NCI-H1930 (cell line): ENCODE measurements at regions not wholly inside any gene's neighbourhood (a gene's known extent, or its start where the extent isn't known, plus 50 kb on each side); places are given as distances from the start of the nearest gene placed in this dataset.
"Not testable (repeated sequence)": the region's sequence is repeated elsewhere in the genome, so short reads cannot be mapped to it uniquely, and the experiment has no call there.

Experiments
- DNase-seq, 2 experiments: peaks; one replicate each; lab custom pipeline; 2025; lab: John Stamatoyannopoulos, UW

DNA sequence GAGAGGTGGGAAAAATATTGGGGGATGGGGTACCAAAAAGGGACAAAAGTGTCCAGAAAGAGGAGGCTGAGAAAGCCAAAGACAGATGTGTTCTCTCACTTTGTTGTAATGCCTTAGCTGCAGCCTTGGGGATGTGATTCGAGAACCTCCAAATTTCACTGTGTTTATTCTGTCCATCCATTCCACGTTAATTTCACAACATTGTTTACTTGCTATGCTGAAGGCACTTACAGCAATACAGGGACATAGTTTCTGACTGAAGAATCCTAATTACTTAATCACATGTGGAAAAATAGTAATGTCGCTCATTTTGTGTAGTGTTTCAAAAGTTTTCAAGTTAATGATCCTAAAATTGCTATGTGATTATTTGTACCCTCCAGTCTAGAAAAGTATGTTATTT lies 146.2 kb upstream of the SLC38A2 start:
- no peak for DNase-seq

DNA sequence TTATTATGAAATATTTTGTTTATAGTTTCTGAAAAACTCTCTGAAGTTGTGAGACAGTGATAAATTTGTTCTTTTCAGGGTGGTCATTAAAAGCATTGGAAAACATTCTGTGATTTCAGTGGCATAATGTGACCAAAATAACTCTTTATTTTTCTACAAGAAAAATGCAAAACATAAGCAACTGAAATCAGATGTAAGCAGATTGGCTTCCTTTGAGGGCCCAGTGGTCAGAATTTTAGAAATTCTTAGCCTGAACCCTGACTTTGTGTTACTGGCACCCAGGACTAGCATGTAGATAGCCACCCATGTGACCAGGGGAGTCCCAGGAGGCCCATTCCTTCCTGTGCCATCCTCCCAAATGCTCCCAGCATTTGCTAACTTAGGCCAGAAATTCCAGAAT lies 145.6 kb upstream of the SLC38A2 start:
- no peak for DNase-seq

DNA sequence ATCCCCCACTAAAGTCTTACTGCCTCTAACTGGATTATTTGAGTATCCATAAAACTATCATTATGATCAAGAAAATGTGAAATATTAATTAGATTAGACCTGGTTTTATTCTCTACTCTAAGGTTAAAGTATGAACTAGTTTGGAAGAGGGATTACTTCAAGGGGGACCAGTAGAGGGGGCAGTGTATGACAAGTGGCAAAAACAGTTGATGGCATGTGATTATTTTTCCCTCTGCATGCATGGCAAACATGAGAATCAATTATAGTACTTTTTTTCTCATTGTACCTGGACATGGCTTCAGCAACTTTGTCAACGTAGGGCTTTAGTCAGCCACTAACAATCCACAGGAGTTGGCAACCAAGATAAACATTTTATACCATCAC lies 145.0 kb upstream of the SLC38A2 start:
- DNase-seq = no peak

DNA sequence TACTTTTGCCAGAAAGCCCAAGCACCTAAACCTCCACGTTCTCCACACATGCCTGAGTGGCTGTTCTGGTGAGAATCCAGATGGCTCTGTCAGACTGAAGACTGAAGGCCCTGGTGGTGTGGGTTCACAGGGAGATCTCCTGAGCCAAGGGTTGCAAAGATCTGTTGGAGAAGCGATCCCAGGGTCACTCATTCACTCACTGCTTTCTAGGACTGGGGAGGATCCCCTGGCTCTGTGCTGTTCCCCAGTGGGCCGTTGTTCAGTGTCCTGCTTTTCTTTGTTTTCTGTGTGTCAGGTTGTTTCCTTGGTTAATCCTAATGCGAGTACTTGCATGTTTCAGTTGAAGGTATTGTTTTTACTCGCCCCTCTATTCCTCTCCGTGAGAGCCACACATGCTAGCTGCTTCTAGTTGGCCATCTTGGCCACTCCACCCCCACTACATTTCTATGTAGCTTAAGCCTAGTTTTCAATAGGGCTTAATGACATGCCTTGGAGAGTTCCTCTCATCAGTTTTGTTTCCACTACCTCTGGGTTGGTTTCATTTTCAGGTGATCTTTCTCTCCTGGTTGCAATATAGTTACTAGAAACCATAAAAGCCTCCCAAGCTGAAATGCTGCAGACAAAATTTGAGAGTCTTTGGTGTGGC lies 144.5 kb upstream of the SLC38A2 start:
- DNase-seq = no peak

DNA sequence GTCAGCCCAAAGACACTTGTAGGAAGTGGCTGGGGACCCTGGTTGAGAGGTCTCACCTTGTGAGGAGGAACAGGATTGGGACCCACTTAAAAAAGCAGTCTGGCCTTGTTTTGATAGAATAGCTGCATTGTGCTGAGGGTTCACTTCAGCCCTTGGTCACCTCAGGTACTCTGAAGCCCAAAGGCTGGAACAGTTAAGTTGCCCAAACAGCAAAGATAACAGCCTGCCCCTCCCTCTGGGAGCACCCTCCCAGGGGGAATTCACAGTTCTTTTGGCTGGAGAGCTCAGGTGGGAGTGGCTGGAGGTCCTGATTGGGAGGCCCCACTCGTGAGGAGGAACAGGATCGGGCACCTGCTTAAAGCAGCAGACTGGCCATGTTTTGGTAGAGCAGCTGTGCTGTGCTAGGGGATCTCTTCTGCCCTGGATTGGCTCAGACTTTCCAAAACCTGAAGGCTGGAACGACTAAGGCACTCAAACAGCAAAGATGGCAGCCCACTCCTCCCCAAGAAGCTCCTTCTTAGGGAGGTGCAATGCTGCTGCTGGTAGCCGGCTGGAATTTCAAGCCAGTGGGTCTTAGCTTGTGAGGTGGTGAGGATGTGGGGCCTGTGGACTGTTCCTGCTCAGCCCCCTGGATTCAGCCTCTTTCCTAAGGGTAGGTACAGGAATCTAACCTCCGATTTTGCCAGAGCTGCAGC lies 143.8 kb upstream of the SLC38A2 start:
- DNase-seq = no peak

DNA sequence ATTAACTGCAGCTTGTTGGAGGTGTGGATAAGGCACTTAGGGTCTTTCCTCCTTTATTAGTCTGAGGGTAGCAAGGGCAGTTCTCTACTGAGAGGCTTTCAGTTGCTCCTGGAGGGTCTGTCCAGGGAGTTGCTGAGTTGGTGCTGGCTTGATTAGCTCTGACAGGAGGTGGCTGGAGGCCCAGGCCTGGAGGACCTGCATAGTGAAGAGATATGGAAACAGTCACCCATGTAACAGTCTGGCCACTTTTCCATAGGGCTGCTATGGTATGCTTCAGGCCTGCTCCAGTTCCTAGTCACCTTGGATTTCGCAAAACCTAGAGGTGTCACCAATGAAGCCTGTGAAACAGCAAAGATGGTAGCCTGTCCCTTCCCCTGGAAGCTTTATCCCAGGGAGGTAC lies 143.3 kb upstream of the SLC38A2 start:
- no peak for DNase-seq

DNA sequence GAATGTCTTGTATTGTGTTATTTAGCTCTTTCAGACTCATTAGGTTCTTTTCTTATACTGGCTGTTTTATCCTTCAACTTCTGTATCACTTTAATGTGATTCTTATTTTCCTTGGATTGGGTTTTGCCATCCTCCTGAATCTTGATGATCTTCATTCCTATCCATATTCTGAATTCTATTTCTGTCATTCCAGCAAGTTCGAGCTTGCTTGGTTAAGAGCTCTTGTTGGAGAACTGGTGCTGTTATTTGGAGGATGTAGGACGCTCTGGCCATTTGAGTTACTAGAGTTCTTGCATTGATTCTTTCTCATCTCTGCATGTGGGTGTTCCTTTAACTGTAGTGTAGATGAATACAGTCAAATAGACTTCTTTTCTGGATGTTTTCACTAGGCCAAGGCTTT lies 142.3 kb upstream of the SLC38A2 start:
- DNase-seq = no peak

DNA sequence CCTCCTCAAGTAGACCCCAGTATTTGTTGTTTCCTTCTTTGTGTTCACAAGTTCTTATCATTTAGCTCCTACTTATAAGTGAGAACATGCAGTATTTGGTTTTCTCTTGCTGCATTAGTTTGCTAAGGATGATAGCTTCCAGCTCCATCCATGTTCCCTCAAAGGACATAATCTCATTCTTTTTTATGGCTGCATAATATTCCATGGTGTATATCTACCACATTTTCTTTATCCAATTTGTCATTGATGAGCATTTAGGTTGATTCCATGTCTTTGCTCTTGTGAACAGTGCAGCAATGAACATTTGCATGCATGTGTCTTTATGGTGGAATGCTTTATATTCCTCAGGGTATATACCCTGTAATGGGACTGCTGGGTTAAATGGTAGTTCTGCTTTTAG lies 137.7 kb upstream of the SLC38A2 start:
- not testable (repeated sequence) for DNase-seq

DNA sequence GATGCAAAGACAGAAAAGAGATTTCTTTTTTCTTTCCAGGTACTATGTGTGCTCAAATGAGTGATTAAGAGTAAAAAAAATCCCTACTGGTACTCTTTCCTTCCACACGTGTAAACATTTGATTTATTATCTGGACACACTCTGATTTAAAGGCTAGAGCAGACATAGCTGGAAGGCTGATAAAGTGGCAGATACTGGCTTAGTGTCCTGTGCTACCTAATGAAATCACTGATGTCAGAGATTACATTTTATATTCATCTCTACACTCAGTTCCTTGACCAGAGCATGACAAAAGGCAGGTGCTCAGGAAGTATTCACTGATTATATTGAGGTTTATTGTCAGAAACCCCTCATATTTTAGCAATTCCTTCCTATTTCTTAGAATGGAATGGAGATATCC lies 136.6 kb upstream of the SLC38A2 start:
- no peak for DNase-seq

DNA sequence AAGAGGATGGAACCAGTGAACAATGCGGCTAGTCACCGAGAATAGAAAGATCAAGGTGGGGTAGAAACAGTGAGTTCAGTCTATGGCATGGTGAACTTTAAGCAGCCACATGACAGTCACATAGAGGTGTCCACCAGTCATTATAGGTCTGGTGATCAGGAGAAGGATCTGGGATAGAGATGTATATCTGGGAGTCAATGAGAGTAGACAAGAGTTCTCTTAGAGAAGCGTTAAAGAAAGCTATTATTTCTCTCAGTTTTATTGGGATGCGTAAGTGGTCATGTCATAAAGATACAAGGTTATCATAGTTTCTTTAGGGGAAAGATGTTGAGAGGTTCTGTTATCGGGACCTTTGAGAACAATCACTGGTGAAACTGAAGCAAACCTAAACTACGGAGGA lies 136.1 kb upstream of the SLC38A2 start:
- no peak for DNase-seq

DNA sequence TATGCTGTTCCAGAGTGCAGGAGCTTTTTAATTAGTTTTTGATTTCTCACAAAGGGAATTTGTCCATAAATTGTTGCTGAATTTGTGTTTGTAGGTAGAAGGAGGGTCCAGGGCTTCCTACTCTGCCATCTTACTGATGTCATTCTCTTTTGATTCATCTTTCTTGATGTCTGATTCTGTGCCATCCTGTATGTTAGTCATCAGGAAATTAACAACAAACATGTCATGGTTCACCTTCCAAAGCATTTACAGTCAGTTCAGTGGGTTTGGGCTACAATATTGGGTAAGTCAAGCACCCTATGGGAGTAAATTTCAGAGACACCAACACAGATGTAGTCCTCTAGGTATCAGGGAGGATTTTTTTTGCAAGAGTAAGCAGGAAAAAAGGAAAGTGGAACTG lies 135.2 kb upstream of the SLC38A2 start:
- DNase-seq = no peak

DNA sequence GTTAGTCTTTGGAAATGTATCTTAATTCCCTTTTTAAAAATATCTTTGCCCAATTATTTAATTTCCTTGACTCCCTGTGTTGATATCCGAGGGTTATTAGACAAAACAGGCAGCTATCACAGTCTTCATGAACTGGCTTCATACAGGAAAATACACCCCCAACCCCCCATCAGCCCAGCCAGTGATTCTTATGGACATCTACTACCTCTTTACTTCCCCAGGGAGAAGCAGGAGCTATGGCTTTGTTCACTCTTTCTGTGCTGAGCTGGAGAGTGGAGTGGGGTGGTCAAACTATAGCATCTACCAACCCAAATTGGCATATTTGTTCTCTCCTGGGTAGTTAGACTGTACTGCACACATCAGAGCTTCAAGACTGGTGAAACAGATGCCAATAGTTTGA lies 134.4 kb upstream of the SLC38A2 start:
- DNase-seq = no peak

DNA sequence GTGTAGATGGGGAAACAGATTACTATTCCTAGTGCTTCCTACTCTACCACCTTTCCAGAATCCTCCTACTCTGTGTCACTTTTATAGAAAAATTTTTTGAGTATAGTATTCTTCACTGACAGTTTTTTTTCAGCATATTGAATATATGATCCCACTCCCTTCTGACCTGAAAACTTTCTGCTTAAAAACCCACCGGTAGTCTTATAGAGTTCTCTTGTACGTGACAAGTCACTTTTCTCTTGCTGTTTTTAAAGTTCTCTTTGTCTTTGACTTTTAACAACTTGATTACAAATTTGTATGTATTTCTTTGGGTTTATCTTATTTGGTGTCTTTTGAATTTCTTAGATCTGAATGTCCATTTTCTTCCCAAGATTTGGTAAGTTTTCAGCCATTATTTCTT lies 133.6 kb upstream of the SLC38A2 start:
- DNase-seq = no peak

DNA sequence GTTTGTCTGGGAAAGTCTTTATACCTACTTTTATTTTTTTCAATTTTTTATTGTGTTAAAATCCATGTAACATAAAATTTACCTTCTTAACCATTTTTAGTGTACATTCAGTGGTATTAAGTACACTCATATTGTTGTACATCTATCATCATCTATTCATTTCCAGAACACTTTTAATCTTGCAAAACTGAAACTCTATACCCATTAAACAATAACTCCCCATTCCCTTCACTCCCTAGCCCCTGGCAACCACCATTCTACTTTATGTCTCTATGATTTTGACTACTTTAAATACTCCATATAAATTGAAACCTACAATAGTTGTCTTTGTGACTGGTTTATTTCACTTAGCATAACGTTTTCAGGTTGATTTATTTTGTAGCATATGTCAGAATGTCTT lies 131.9 kb upstream of the SLC38A2 start:
- no peak for DNase-seq

DNA sequence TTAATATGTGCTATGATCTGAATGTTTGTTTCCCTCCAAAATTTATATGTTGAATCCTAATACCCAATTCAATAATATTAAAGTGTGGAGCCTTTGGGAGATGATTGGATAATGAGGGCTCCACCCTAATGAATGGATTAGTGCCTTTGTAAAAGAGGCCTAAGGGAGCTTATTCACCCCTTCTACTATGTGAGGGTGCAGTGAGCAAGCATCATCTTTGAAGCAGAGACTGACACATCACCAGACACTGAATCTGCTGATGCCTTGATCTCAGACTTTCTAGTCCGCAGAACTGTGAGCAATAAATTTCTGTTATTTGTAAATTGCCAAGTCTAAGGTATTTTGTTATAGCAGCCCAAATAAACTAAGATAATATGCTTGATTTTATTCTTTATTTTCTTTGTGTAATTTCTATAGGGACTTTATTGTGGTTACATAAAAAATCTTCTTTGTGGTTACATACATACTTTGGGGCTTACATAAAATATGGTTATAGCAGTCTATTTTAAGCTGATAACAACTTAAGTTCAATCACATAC lies 131.1 kb upstream of the SLC38A2 start:
- DNase-seq = no peak

DNA sequence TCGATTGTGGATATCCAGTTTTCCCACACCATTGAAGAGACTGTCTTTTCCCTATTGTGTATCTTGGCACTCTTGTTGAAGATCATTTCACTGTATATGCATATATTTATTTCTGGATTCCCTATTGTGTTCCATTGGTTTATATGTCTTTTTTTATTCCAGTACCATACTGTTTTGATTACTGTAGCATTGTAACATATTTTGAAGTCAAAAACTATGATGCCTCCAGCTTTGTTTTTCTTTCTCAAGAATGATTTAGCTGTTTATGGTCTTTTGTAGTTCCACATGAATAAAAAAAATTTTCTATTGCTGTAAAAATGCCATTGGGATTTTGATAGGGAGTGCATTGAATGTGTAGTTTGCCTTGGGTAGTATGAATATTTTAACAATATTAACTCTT lies 128.1 kb upstream of the SLC38A2 start:
- DNase-seq = no peak

DNA sequence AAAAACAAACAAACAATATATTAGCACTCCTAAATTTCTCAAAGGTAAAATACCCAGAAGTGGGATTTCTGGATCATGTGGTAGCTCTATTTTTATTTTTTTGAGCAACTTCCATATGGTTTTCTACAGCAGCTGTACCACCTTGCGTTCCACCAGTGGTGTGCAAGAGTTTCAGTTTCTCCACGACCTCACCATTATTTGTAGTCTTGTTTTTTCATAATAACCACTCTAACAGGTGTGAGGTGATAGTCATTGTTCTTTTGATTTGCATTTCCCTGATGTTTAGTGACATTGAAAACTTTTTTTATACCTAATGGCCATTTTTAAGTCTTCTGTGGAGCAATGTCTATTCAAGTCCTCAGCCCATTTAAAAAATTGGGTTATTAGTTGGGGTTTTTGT lies 127.3 kb upstream of the SLC38A2 start:
- DNase-seq = no peak

DNA sequence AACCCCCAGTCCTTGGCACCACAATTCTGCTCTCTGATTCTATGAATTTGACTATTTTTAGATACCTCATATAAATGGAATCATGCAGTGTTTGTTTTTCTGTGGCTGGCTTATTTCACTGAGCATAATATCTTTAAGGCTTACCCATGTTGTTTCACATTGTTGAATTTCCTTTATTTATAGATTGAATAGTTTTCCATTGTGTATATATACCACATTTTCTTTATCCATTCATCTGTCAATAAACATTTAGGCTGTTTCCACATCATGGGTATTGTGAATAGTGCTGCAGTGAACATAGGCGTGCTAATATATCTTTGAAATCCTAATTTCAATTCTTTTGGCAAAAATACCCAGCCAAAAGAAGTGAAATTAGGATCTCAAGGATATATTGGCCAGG lies 126.7 kb upstream of the SLC38A2 start:
- no peak for DNase-seq

DNA sequence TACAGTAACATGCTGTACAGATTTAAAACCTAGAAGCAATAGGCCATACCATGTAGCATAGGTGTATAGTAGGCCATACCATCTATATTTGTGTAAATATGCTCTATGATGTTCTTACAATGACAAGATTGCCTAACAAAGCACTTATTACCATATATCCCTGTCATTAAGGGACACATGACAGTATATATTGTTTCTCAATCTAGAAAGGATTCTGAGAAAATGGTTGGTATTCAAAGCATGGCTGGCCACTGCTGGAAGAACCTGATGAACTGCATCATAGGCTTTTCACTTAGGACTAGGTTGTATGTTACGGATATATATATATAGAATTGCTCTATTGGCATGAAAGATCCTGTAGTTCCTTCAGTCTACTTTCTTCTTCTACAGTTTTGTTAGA lies 125.2 kb upstream of the SLC38A2 start:
- no peak for DNase-seq

DNA sequence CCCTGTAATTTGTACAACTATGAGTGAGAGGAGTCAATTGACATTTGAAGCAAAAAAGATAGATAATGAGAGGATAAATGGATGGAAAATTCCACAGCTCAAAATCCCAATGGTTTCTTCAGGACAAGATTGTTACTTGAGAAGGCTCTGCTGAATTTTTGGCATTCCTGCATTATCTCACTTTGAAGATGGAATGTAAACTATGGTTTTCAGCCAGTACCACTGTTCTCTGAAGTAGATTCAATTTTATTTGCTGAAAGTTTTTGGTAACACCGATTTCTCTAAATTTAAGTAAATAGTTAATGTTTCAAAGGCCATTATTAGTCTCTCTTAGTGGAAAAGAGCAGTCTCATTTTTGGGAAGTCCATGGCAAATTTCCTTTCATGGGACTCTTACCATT lies 121.9 kb upstream of the SLC38A2 start:
- DNase-seq = no peak

DNA sequence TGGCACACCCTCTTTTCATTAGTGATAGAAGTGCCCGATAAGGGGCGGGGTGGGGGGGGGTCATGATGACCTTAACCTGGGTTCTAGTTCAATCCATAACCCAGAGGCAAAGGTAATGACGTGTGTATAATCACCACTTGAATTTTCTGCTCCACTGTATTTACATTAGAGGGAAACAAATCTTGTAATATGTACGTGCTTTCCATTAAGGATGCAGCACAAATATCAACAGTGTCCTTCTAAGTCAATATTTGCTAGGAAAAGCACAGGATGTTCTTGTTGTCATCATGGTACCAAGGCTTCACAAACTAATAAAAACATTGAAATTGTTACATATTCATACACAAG lies 121.2 kb upstream of the SLC38A2 start:
- DNase-seq = no peak

DNA sequence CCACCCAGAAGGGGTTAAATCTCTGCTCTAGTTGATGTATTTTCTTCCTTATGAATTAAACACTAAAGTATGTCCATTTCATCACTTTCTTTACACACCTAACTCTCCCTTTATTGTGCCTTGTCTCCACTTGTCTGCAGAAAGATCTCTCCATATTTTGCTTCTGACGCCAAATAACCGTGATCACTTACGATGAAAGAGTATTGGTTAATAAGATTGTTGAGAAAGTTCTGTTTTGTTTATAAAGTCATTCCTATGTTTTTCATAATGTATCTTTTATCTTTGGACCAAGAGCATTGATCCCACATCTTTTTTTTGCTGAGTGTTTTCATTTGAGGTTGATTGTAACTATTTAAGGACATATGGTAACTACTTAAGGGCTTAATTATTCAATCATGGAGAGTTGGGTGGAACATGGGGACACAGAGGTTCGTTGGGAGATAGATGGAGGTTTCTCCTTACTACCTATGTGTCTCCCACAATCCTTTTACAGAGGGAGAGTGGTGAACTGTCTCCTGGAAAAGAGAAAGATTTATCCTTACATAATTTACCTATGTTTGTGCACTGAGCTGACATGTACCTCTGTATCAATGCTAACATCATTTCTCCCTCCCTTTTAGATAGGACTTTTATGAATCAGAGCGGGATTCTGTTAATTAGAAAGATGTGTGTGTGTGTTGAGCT lies 120.7 kb upstream of the SLC38A2 start:
- no peak for DNase-seq

DNA sequence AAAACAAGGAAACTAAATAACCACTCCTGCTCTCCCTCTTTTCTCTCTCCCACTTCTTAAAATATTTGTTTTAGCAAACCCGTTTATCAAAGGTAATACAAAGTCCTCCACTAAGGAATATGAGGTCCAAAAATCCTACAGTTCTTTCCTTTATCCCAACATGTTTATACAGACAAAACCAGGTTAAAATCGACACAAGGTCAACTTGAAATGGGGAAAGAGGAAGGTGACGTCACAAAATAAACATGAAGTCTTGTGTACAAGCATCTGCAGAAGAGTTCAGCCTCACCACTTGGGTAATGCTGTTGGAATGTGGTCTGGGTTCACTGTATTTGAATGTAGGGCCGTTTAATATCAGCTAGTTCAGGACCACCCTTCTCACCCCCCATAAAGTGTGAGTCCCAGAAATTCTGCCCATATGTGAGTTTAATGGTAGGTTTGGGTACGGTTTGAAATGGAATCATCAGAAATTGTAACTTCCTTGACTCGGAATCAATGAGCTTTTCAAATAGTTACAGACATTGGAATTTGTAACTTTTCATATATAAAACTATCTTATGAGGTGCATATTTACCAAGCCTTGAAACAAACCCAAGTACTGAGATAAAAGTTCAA lies 120.0 kb upstream of the SLC38A2 start:
- DNase-seq = no peak
